Adrenal gland (tissue), 5 donors: ENCODE measurements at regions not wholly inside any gene's neighbourhood (a gene's known extent, or its start where the extent isn't known, plus 50 kb on each side); places are given as distances from the start of the nearest gene placed in this dataset.

Experiments used
- CTCF ChIP-seq, 6 experiments: fragments of 450-650 bp in 4 of 6; fragments of 200-600 bp in 2 of 6; sonication (generic) in 1 of 6; IDR thresholded peaks; 1 replicate in 5 of 6; 2 replicates in 1 of 6; pipeline versions ENCODE4 v1.5.1 to v1.8.0; 2016 to 2021; ENCODE audit warnings: antibody characterized with exemption in 6 of 6, mild to moderate bottlenecking in 2 of 6, moderate library complexity in 1 of 6
- POLR2A ChIP-seq, 2 donors: fragments of 450-650 bp; IDR thresholded peaks; one replicate each; pipeline ENCODE4 v1.6.1; 2017; ENCODE audit warnings: antibody characterized with exemption in 2 of 2, mild to moderate bottlenecking in 2 of 2, moderate library complexity in 1 of 2
- donor health status: DM: no; HTN: no; CAD: no.

- TF ChIP-seq CTCF (IDR thresholded peaks at IDR 0.05) (no peak), POLR2A (IDR thresholded peaks at IDR 0.05) (no peak)
Observed at GRCh38 chr7:131225619-131226513, 101.8 kb upstream of the MKLN1 start.
